Amniotic stem cell (primary cell): ENCODE measurements at regions not wholly inside any gene's neighbourhood (a gene's known extent, or its start where the extent isn't known, plus 50 kb on each side); places are given as distances from the start of the nearest gene placed in this dataset.
A peak's percentile ranks its signal among the peaks of the same experiment; 100 is the strongest.

Source experiments
- DNase-seq: peaks from one replicate; lab custom pipeline; 2025; lab: John Stamatoyannopoulos, UW

GRCh38 chr3:124497487-124497886, 232.8 kb upstream of the UMPS start:
- DNase-seq: no peak

- DNase-seq: no peak
Measured at GRCh38 chr3:124498891-124499290, 231.4 kb upstream of the UMPS start.

- DNase-seq: peak; percentile 37
Measured at GRCh38 chr3:124504332-124505059, 225.8 kb upstream of the UMPS start.

- DNase-seq: no peak
Measured at GRCh38 chr3:124509884-124510283, 220.4 kb upstream of the UMPS start.

- DNase-seq: no peak
Measured at GRCh38 chr3:124510290-124510689, 220.0 kb upstream of the UMPS start.

- DNase-seq: no peak
Measured at GRCh38 chr3:124512881-124513609, 217.2 kb upstream of the UMPS start.

- no peak for DNase-seq
Measured at GRCh38 chr3:124513610-124513997, 216.6 kb upstream of the UMPS start.

GRCh38 chr3:124514683-124515082, 215.6 kb upstream of the UMPS start:
- no peak for DNase-seq

- no peak for DNase-seq
Measured at GRCh38 chr3:124516333-124516732, 213.9 kb upstream of the UMPS start.

- DNase-seq: no peak
Measured at GRCh38 chr3:124517306-124517705, 212.9 kb upstream of the UMPS start.

- DNase-seq: no peak
Measured at GRCh38 chr3:124518350-124518749, 211.9 kb upstream of the UMPS start.

GRCh38 chr3:124519591-124520194, 210.6 kb upstream of the UMPS start:
- DNase-seq: no peak

GRCh38 chr3:124520970-124521369, 209.3 kb upstream of the UMPS start:
- no peak for DNase-seq

- no peak for DNase-seq
Measured at GRCh38 chr3:124522082-124522625, 208.1 kb upstream of the UMPS start.

GRCh38 chr3:124526601-124527000, 203.7 kb upstream of the UMPS start:
- no peak for DNase-seq

GRCh38 chr3:124529826-124530571, 200.3 kb upstream of the UMPS start:
- no peak for DNase-seq

- no peak for DNase-seq
Measured at GRCh38 chr3:124530916-124531315, 199.3 kb upstream of the UMPS start.

- no peak for DNase-seq
Measured at GRCh38 chr3:124532071-124532470, 198.2 kb upstream of the UMPS start.

GRCh38 chr3:124535306-124535705, 194.9 kb upstream of the UMPS start:
- no peak for DNase-seq

- DNase-seq: no peak
Measured at GRCh38 chr3:124540550-124541211, 189.6 kb upstream of the UMPS start.

GRCh38 chr3:124542214-124542869, 187.9 kb upstream of the UMPS start:
- DNase-seq: no peak
